ENCODE measurements at regions not wholly inside any gene's neighbourhood (a gene's known extent, or its start where the extent isn't known, plus 50 kb on each side); places are given as distances from the start of the nearest gene placed in this dataset.

DNA sequence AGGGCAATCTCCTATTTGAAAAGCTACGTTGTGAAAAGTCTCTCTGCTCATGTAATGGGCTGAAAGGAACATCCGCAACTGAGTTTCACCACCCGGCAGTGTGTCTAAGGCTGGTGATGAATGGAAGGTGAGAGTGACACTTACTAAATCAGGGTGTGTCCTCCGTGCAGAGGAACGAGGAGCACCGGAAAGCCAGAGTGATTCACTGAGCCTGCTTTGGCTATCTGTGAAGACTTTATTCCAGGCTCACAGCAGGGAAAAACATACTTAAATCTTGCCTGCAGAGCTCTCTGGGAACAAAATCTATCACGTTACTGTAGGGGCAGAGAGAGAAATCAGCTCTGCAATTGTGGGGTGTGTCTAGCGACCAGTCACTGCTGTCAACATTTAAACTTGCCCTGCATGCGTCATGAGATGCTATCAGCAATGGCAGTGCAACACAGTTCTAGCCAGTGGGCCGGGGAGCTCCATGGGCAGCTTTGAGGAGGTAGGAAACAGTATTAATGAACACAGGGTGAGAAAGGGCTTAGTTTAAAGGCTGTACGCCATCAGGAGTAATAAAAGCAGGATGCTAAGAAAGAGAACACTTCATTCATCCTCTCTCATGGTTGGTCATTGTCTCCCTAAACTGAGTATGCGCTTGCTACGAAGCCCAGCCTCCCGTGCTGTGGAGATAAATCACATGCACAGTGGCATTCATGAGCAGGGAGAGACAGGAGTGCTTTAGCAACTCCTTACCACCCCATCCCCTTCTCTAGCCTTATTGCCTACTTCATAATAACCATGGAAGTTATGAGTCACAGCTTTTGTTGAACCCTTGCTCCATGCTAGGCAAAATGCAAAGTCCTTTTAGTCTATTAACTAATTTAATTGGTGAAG, 542.7 kb upstream of the ADAMTS9 start:
- no peak for DNase-seq

DNA sequence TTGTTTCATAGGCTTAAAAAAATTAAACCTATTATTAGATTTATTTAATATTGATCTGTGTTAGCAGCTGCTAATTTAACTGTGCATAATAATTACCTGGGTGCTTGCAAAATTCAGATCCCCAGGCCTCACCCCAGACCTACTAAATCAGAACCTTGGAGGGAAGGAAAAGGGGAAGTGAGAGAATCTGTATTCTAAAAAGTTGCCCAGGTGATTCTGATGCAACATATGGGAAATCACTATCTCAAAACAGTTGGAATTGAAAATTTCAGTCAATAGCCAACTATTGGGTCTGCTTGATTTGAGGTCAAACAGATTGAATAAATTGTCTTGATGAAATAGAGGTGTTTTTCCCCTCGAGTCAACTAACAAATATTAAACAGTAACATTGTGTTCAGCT, 538.5 kb upstream of the ADAMTS9 start:
- no peak for DNase-seq

DNA sequence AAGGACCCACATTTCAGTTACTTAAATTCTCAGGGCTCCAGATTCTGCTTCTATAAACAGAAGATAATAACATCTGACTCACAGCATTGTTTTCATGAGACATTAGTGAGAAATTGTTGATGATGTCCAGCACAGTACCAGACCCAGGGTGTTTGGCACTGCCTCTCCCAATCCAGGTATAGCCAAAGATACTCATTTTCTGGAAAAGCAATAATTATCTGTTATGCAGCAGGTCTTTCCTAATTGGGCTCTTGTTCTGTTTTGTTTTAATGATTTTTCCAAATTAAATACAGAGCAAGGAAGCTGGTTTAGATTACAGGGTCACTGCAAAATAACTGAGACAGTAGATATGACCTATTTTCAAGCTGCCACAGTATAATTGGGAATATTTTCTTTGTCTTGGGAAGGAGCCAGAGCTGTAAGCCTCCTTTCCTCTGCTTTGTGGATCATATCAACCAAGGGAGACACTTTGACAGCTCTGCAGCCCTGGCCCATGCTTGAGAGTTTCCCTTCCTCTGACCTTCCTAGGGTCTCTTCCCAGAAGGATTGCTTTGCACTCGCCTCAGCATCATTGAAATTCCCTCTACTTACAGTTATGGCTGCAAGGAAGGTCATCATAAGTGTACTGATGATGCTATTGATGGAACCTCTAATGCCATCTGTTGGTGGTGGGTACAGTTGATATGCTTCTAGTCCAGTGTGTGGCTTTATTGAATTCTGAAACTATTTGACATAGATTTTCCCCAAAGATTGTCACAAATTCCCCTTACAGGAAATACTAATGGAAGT, 522.4 kb upstream of the ADAMTS9 start:
- no peak for DNase-seq

DNA sequence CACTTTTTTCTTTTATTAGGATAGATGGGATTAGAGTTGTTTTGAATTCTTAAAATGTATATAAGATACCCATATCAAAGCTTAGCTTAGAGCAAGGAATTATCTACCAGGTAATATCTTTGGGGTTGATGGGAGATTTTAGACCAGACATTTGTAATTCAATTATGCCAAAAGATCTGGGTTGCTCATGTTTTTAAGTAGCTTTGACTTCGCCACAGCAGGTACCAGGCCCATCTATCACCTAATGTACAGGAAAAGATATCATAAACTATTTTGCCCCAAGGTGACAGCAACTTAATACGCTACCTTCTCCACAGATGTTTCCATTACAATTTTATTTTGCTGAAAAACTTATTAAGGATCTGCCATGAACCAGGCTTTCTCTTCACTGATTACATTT, 514.6 kb upstream of the ADAMTS9 start:
- DNase-seq, result no peak

DNA sequence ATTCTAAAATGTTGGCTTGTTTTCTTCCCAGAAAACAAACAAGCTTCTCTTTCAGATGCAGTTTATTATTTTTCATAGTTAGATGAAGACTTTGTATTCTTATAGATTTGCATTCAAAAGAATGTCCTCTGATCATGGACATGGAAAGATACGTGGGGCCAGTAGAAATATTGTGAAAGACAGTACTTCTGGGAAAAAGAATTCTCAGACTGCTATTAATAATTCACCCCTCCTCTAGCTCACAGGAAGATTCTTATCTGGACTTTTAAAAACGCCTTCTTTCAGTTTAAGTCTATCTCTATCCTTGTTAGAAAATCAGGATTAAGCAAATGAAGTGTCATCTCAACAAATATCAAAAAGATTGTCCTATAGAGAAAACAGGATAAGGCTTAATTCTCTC, 514.1 kb upstream of the ADAMTS9 start:
- no peak for DNase-seq

DNA sequence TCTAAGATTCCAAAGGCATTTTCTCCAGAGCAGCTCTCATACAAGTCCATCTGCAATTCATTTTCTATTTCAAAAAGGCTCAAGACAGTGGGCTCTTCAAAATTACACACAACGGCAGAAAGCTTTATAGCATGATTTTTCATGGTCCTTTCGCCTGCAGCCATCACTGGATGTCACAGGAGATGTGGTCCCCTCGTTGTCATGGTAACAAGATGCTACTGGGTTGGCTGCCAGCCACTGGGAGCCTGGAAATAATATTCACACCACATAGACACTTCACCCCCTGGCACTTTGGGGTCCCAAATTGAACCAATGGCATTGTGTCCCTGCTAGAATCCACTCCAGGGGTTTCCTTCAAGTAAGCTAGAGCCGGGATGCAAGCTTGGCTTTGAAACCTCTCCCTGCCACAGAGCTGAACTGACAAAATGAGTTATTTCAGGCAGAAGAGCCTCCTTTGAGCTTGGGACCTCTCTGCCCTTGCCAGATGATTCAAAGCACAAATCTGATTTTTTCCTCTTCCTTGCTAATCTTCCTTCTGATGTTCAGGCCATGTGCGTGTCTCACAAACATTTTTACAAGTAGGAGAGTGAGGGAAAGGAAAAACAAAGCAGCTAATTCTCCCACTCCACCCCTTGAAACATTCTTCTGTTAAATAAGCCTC, 512.6 kb upstream of the ADAMTS9 start:
- no peak for DNase-seq

DNA sequence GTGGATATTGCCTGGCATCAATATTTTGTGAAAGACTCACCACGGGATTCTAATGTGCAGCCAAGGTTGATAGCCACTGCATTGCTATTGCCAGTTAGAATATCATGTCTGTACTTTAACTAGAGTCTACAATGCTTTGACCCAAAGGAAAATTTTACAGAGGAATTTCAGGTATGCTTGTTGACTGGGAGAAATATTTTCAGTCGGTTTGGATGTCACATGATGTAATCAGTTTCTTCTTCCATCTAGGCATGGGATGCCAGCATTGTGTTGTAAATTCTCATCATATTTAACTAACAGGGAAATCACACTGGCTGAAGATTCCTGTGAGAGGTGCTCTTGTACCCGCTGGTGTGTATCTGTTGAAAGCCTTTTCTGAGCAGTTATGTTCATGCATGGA, 508.9 kb upstream of the ADAMTS9 start:
- no peak for DNase-seq

DNA sequence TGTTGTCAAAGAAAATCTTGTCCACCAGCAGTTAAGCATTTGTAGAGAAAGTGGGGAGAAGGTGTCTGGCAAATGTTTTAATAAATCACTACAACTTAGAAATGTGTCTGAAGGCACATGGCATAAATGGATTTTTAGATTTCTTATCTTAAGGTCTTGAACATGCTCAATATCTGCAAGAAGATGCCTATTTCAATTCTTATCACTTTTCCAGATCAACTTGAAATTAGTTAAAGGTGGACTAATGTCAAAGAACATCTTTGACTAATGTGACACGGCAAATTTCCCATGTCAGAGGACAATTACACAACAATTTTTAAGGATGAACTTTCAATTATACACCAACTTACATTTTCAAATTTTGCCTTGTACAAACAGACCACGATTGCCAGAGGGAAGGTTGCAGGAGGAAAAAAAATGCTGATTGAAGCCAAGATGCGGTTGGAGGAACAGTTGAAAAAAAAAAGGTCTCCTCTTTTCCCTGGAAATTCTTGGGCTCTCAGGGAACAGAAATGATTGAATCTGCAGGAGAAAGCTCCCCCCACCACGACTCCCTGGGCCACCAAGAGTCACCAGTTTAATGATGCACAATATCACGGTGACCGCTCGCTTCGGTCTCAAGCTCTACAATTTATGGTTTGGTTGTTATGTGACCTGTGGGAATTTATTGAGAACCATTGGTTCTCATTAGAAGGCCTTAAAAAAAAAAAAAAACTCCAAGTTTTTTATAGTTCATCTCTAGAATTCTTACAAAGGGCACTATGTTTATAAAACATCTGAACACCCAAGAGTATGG, 507.6 kb upstream of the ADAMTS9 start:
- DNase-seq, result no peak

DNA sequence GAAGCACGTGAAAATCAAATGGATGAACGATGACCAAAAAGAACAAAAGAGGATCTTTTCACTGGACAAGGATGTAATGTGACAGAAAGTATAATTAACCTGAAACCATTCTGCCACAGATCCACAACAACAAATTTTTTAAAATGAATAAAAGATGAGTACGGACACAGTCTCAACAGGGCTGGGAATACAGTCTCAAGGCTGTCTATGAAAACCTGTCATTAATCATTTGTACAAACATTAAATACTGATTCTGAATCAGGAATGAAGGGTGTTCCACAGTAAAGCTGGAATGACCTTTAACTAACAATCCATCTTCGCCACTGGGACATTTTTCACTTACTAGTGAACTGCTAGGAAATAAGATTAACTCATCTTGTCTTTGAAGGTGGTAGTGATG, 506.9 kb upstream of the ADAMTS9 start:
- no peak for DNase-seq

DNA sequence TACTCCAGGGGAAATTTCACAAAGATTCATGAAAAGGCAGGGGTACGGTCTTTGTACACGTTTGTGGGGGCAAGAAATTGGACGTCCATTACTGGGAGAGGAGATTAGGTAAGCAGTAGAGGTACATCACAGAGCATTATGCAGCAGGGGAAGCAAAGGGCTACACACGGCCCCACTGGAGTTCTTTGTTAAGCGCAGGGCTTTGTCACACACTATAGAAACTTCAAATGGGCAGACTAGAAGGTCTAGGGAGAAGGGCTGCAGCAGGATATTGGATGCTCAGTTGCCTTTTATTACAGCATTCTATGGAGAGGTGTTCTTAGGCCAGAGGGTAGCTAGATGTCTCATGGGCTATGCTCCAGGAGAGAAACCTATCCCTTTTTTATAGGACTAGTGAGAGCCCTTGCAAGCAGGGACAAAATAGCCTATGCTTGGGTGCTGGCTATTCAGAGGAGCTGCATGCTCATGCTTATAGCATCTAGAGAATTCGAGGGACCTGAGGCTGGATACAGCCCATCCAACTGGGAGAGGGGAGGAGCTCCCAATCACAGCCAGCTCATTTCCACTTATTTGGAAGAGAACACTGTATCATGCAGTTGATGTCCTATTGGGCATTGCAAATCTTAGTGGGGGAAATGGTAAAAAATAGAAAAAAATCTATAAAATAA, 506.4 kb upstream of the ADAMTS9 start:
- DNase-seq, result no peak

DNA sequence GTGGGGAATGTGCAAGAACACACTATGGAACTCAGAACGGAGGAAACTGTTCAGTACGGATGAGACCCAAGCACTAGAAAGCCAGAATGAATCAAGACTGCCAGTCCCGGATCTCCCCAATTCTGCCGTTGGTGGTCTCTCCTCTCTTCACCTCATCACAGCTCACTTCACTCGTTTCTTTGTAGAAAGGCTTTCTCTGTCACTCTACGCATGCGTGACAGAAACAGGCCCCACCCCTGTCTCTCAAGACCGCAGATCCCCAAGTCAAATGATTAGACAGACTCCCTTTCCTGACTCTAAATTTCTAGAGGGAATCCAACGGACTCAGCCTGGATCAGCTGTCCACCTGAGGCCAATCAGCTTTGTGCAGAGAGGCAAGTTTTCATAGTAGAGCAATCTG, 505.7 kb upstream of the ADAMTS9 start:
- no peak for DNase-seq

DNA sequence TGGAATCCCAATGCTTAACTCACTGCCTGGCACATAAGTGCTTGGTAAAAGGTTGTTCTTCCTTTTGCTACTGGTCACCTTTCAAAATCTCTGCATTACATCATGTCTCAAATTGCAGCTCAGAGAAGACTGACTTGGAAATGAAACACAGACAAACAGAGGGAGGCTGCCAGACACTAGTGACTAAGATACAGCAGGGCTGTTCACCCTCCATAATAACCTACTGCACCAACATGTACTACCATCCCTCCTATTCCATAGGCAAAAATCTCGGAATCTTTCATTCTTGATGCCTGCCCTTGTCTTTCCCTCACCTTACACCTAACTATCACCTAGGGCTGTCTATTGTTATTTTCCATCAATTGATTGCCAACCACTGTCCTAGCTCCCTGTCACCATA, 502.3 kb upstream of the ADAMTS9 start:
- no peak for DNase-seq

DNA sequence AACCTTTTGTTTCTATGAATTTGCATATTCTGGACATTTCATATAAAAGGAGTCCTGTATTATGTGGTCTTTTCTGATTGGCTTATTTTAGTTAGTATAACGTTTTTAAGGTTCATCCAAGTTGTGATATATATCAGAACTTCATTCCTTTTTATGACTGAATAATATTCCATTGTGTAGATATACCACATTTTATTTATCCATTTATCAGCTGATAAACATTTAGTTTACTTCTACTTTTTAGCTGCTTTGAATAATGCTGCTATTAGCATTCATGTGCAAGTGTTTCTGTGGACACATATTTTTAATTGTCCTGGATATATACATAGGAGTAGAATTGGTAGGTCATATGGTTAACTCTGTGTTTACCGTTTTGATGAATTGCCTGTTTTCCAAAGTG, 498.5 kb upstream of the ADAMTS9 start:
- no peak for DNase-seq

DNA sequence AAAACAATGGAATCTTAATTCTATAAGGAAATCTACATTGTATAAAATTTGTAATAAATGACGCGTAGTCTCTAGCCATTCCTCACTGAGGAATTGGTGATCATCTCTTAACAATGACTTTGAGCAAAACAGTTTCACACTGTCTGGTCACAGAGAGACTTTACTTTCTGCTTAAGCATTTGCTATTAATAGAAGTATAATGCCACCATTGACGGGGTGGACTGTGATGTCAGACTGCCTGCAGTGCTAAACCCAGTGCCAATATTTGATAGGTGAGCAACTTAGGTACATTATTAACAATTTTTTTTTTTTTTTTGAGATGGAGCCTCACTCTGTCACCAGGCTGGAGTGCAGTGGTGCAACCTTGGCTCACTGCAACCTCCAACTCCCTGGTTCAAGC, 494.9 kb upstream of the ADAMTS9 start:
- no peak for DNase-seq

DNA sequence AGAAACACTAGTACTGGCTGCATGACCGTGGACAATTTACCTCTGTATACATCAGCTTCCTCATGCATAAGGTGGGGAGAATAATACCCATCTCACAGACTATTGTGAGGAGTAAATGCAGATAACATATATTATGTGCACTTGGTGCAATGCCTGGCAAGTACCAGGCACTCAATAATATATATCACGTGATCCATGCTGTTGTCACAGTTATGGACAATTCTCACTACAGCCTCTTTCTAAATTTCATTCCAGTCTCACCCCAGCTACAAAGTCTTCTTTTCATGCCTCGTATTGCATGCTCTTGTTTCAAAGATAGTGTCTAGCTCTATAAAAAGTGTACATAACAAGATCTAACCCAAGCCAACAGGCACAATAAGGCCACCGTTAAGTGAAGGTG, 494.3 kb upstream of the ADAMTS9 start:
- DNase-seq, result no peak

DNA sequence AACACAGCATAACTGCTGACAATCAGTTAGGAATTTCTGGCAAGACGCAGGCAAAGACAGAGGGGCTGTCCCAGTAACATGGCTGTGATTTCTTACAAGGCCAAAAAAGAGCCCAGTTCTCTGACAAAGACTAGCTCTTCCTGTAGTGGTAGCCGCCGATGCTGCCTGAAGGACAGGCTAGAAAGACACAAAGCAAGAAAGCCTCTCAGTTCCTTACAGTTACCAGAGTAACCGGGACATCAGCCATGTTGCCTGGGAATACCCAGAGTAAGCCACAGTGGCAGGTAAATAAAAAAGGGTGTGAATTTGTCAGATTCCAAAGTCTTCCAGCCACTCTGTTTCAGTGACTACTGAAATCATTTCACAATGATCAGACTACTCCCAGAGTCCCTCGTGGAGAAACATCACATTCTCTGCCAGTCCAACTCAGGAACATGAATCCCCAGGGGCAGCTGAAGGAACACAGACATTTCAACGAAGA, 493.6 kb upstream of the ADAMTS9 start:
- no peak for DNase-seq

DNA sequence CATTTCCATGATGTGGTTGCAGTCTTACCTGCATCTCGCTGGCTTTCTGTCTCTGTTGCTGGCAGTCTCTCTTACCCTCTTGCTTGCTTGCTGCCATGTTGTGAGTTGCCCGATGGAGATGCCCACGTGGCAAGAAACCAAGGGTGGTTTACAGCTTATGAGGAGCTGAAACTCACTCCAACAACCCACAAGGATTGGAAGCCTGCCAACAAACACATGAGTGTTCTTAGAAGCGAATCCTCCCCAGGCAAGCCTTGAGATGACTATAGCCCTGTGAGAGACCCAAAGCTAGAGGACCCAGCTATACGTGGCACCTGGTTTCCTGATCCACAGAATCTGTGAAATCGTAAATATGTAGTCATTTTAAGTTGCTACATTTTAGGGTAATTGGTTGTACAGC, 490.9 kb upstream of the ADAMTS9 start:
- DNase-seq, result no peak

DNA sequence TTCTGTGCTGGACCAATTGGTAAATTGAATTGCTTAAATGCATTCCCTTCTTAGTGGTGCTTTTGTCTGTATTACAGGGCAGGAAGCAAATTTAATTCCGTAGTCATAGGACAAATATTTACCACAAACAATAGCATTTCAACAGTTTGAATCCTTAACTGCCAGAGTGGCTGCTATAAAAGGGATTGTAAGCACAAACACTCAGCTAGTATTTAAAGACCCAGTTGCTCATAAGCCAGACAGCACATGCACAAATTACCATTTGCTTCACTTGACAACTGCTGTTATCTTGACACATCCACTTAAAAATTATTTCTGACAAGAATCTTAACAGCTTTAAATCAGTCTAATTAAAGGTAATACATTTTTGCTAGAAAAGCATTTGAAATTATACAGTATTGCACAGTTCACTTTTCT, 490.2 kb upstream of the ADAMTS9 start:
- no peak for DNase-seq

DNA sequence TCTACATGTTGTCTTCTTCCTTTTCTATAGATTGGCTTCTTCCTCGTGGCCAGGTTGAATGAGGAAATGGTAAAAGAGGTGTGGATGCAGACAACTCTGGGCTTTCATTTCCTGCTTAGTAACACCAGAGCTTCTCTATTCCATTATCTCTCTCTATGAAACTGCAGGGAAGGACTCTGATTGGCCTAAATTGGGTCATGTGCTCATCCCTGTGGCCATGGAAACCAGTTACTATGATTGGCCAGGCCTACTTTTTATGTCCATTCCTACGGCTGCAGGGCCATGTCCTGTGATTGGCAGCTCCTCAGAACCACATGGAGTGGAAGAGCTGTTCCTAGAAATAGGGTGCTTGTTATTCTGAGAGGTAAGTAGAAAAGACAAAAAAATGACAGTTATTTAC, 486.9 kb upstream of the ADAMTS9 start:
- DNase-seq, result no peak

DNA sequence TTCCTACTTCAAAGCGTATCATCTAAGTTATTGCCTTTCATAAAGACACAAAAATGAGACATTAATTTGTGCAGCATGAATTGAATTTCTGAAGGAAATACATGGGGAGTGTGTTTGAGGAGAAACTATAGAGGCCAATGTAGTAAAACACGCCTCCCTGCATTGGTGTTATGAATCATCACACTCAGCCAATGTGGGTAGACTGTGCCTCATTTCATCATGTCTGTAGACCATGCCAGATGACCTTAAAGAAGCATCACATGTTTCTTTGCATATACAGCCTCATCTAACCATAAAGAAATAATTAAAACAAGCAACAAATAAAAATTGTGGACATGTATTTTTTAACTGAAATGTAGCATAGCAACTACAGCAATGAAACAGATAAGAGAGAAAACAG, 486.0 kb upstream of the ADAMTS9 start:
- DNase-seq, result no peak

DNA sequence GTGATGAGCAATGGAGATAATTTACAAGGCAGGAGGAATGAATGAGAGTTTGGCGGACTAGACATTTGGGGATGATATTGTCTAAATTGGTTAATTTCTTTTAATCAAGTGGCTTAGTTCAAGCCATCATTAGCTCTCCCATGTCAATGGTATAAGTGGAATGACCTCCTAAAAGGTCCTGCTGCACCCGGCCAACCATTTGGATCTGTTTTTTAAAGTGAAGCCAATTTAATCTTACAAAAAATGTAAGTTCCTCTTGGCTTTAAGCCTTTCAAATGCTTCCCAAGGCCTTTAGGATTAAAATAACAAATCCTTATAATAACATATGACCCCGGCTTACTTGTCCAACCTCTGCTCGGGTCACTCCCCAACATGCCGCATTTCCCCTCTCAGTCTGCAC, 484.4 kb upstream of the ADAMTS9 start:
- no peak for DNase-seq

DNA sequence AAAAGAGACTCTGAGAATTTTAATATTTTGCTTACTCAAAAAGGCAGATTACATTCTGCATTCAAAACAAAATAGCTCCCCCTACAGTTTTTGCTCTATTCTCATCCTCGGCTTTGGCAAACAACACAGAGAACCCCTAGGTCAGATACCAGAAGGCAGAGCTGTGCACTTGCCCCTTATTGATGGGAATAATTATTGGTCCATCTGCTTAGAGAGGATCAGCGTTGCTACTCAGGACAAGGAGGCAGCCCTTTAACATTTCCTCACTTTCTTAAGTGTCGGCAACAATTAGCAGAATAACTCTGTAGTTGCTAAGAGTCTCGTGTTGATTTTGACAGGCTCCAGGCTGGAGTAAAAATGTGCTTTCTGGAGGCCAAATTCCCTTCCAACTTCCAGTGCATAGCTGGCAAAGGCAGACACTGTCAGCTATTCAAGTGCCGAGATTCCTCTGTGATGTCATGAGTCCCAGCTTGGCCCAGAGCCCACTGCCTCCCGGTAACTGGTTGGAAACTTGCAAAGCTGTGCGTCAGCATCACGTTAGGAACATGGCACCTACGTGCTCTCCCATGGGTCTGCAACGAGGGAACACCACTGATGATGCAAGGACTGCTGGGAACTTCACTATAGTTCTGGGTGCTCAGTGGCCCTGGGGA, 482.7 kb upstream of the ADAMTS9 start:
- no peak for DNase-seq

All from activated CD4-positive, alpha-beta T cell treated with anti-CD3 and anti-CD28 coated beads, Interleukin-10, Interleukin-2, amounts not matched to agents 100 ng/mL and 50 ng/mL, durations not matched to agents 16 hours and 8 hours (primary cell).